Vagina (tissue), 2 donors: ENCODE measurements at regions not wholly inside any gene's neighbourhood (a gene's known extent, or its start where the extent isn't known, plus 50 kb on each side); places are given as distances from the start of the nearest gene placed in this dataset.

Experiments
- DNase-seq, 2 donors: peaks; one replicate each; pipeline ENCODE4 v3.0.0-alpha.2; 2017; ENCODE audit errors: extremely low spot score in 2 of 2
- H3K27ac ChIP-seq: fragments of 200-600 bp; sonication (generic); one replicate; pipeline ENCODE4 v1.5.1; 2019
- H3K27me3 ChIP-seq: fragments of 200-600 bp; sonication (generic); one replicate; pipeline ENCODE4 v1.5.1; 2019
- H3K36me3 ChIP-seq, 2 donors: fragments of 200-600 bp; sonication (generic); one replicate each; pipeline ENCODE4 v1.5.1; 2017 to 2019
- H3K4me1 ChIP-seq: fragments of 200-600 bp; sonication (generic); one replicate; pipeline ENCODE4 v1.5.1; 2019
- H3K4me3 ChIP-seq, 2 donors: fragments of 200-600 bp; sonication (generic); 1 replicate in 1 of 2; 2 replicates in 1 of 2; pipeline ENCODE4 v1.5.1; 2016 to 2019
- H3K9me3 ChIP-seq: fragments of 200-600 bp; sonication (generic); one replicate; pipeline ENCODE4 v1.5.1; 2019
- CTCF ChIP-seq, 3 experiments: fragments of 450-650 bp in 2 of 3; fragments of 200-600 bp in 1 of 3; sonication (generic) in 1 of 3; IDR thresholded peaks; one replicate each; pipeline ENCODE4 v1.5.1; 2017 to 2019; ENCODE audit warnings: antibody characterized with exemption in 3 of 3, mild to moderate bottlenecking in 2 of 3, moderate library complexity in 2 of 3
- POLR2A ChIP-seq, 2 donors: fragments of 450-650 bp; IDR thresholded peaks; one replicate each; pipeline ENCODE4 v1.6.1; 2017; ENCODE audit warnings: antibody characterized with exemption in 2 of 2, mild to moderate bottlenecking in 2 of 2, moderate library complexity in 2 of 2
- POLR2AphosphoS5 ChIP-seq, 2 donors: sonication (generic); formaldehyde crosslinking; IDR thresholded peaks; one replicate each; pipeline ENCODE4 v1.9.0; 2017; ENCODE audit warnings: antibody characterized with exemption in 2 of 2, mild to moderate bottlenecking in 2 of 2, low read depth in 1 of 2; ENCODE audit not compliant: insufficient read depth in 1 of 2
- intact Hi-C: fragments of 100-400 bp; cut with DNase I; formaldehyde crosslinking; loops from one replicate; pipeline ENCODE4 v1.15.1; 2023

- no peaks in the 10 kb centered on the region for H3K9me3 ChIP-seq
- H3K27me3 ChIP-seq: no peaks in the 10 kb centered on the region
- TF ChIP-seq CTCF (IDR thresholded peaks at IDR 0.05) (no peak), POLR2AphosphoS5 (IDR thresholded peaks at IDR 0.05; ENCODE audit: insufficient read depth in 1 of 2, low read depth in 1 of 2) (no peak), POLR2A (IDR thresholded peaks at IDR 0.05) (no peak)
- intact Hi-C loops: no loop called here
- no peaks in the 10 kb centered on the region for H3K36me3 ChIP-seq
- H3K4me1 ChIP-seq: peaks cover 20% of the 10 kb centered on the region
- H3K4me3 ChIP-seq: no peak overlapping the region
- peak overlapping the region; percentile 70 for H3K27ac ChIP-seq
- no peak for DNase-seq
Observed at GRCh38 chr5:68478301-68479095, 262.9 kb downstream of the PIK3R1 start.

- TF ChIP-seq CTCF (IDR thresholded peaks at IDR 0.05): no peak
- no peak for TF ChIP-seq POLR2A (IDR thresholded peaks at IDR 0.05)
- TF ChIP-seq POLR2AphosphoS5 (IDR thresholded peaks at IDR 0.05; ENCODE audit: insufficient read depth in 1 of 2, low read depth in 1 of 2): no peak
- Histone ChIP-seq H3K4me1 (peaks cover 20% of the 10 kb centered on the region), H3K27me3 (no peaks in the 10 kb centered on the region), H3K4me3 (no peak overlapping the region), H3K36me3 (no peaks in the 10 kb centered on the region), H3K9me3 (no peaks in the 10 kb centered on the region), H3K27ac (peak overlapping the region; percentile 7)
- intact Hi-C loops: no loop called here
- DNase-seq: no peak
Observed at GRCh38 chr5:68479524-68479923, 264.0 kb downstream of the PIK3R1 start.

- Histone ChIP-seq H3K4me1 (peaks cover 20% of the 10 kb centered on the region), H3K36me3 (no peaks in the 10 kb centered on the region), H3K4me3 (no peak overlapping the region), H3K27me3 (no peaks in the 10 kb centered on the region), H3K9me3 (no peaks in the 10 kb centered on the region), H3K27ac (no peak overlapping the region)
- DNase-seq: no peak
- intact Hi-C loops: no loop called here
- TF ChIP-seq POLR2AphosphoS5 (IDR thresholded peaks at IDR 0.05; ENCODE audit: insufficient read depth in 1 of 2, low read depth in 1 of 2): no peak
- no peak for TF ChIP-seq POLR2A (IDR thresholded peaks at IDR 0.05)
- no peak for TF ChIP-seq CTCF (IDR thresholded peaks at IDR 0.05)
Observed at GRCh38 chr5:68480335-68480940, 264.9 kb downstream of the PIK3R1 start.

GRCh38 chr5:68482199-68482598 lies 266.6 kb downstream of the PIK3R1 start:
- no peak for TF ChIP-seq CTCF (IDR thresholded peaks at IDR 0.05)
- no peak for TF ChIP-seq POLR2A (IDR thresholded peaks at IDR 0.05)
- no peak for TF ChIP-seq POLR2AphosphoS5 (IDR thresholded peaks at IDR 0.05; ENCODE audit: insufficient read depth in 1 of 2, low read depth in 1 of 2)
- no peaks in the 10 kb centered on the region for H3K9me3 ChIP-seq
- no peak overlapping the region for H3K4me3 ChIP-seq
- H3K4me1 ChIP-seq: peaks cover 20% of the 10 kb centered on the region
- no peaks in the 10 kb centered on the region for H3K36me3 ChIP-seq
- H3K27ac ChIP-seq: no peak overlapping the region
- DNase-seq: no peak
- no peaks in the 10 kb centered on the region for H3K27me3 ChIP-seq
- intact Hi-C loops: no loop called here
